PC-9 (cell line): ENCODE measurements at regions not wholly inside any gene's neighbourhood (a gene's known extent, or its start where the extent isn't known, plus 50 kb on each side); places are given as distances from the start of the nearest gene placed in this dataset.

Source experiments
- BruUV-seq: library from RNA; stranded (reverse); fragments of 400-500 nt; replicated peaks from 2 replicates; lab custom pipeline; 2021; lab: Mats Ljungman, UMichigan
- CTCF ChIA-PET: fragments of 300-600 bp; sonication (Branson Sonifier 250); formaldehyde crosslinking; loops from one replicate; lab custom pipeline; 2022; ENCODE audit warnings: antibody characterized with exemption; lab: Charles Lee
- POLR2A ChIA-PET: fragments of 300-600 bp; sonication (Branson Sonifier 250); formaldehyde crosslinking; loops from one replicate; lab custom pipeline; 2022; ENCODE audit warnings: antibody characterized with exemption; ENCODE audit not compliant: unreplicated experiment; lab: Charles Lee
- DNase-seq, 2 experiments: peaks; one replicate each; pipeline versions ENCODE4 v3.0.0 to v3.0.0-alpha.2; 2015 to 2022; ENCODE audit warnings: mixed read lengths in 1 of 2
- H2AFZ ChIP-seq: fragments of 200-600 bp; sonication (generic); 2 replicates; pipeline ENCODE4 v1.8.1; 2017; ENCODE audit warnings: antibody characterized with exemption
- H3F3A ChIP-seq: fragments of 200-600 bp; sonication (generic); 2 replicates; pipeline ENCODE4 v1.8.1; 2017; ENCODE audit warnings: antibody characterized with exemption, mild to moderate bottlenecking, low read depth; ENCODE audit not compliant: insufficient read depth
- H3K27ac ChIP-seq: fragments of 200-600 bp; sonication (generic); 2 replicates; pipeline ENCODE4 v1.6.1; 2016; ENCODE audit warnings: mixed run types
- H3K27me3 ChIP-seq: fragments of 200-600 bp; sonication (generic); 2 replicates; pipeline ENCODE4 v1.6.1; 2016; ENCODE audit warnings: low read depth, mixed run types; ENCODE audit not compliant: insufficient read depth
- H3K36me3 ChIP-seq: fragments of 200-600 bp; sonication (generic); 2 replicates; pipeline ENCODE4 v1.6.1; 2016; ENCODE audit warnings: low read depth, mixed run types
- H3K4me1 ChIP-seq: fragments of 200-600 bp; sonication (generic); replicated peaks from 2 replicates; pipeline ENCODE4 v1.6.1; 2016; ENCODE audit warnings: mixed run types; ENCODE audit not compliant: insufficient read depth
- H3K4me2 ChIP-seq: fragments of 200-600 bp; sonication (generic); 2 replicates; pipeline ENCODE4 v1.6.1; 2017; ENCODE audit warnings: mixed run types
- H3K4me3 ChIP-seq: fragments of 200-600 bp; sonication (generic); 2 replicates; pipeline ENCODE4 v1.6.1; 2016; ENCODE audit warnings: mixed run types
- H3K79me2 ChIP-seq: fragments of 200-600 bp; sonication (generic); 2 replicates; pipeline ENCODE4 v1.6.1; 2017; ENCODE audit warnings: low read depth, mixed run types
- H3K9me2 ChIP-seq: fragments of 200-600 bp; sonication (generic); 2 replicates; pipeline ENCODE4 v1.8.1; 2017; ENCODE audit warnings: mild to moderate bottlenecking; ENCODE audit not compliant: insufficient read depth
- H3K9me3 ChIP-seq: fragments of 200-600 bp; sonication (generic); 2 replicates; pipeline ENCODE4 v1.8.1; 2016; ENCODE audit warnings: low read depth; ENCODE audit not compliant: insufficient read depth
- H4K20me1 ChIP-seq: fragments of 200-600 bp; sonication (generic); 2 replicates; pipeline ENCODE4 v1.8.1; 2017; ENCODE audit not compliant: insufficient read depth
- CTCF ChIP-seq: fragments of 200-600 bp; sonication (generic); conservative IDR thresholded peaks from 2 replicates; pipeline ENCODE4 v1.6.1; 2017; ENCODE audit warnings: mixed run types, antibody characterized with exemption, mild to moderate bottlenecking, moderate library complexity
- EZH2 ChIP-seq: fragments of 200-600 bp; sonication (generic); IDR thresholded peaks from 2 replicates; pipeline ENCODE4 v1.8.0; 2017; ENCODE audit warnings: antibody characterized with exemption, low read depth
- intact Hi-C: fragments of 100-400 bp; cut with micrococcal nuclease; formaldehyde crosslinking; loops from one replicate; pipeline ENCODE4 v1.10.0; 2022; ENCODE audit not compliant: unreplicated experiment

GRCh38 chr16:8481810-8482209, 108.5 kb downstream of the TMEM114 start:
- H3K4me2 ChIP-seq, result no peak overlapping the region
- BruUV-seq, result no TSS peak
- ChIA-PET CTCF (no interaction called here), POLR2A (interaction anchor here (0.7 kb wide), 1 partner anchor 20 kb away, joined by 8 read pairs; no protein-coding TSS in a partner anchor)
- H3K9me2 ChIP-seq, result no peaks in the 10 kb centered on the region
- H3K36me3 ChIP-seq, result no peaks in the 10 kb centered on the region
- no peaks in the 10 kb centered on the region for H3K9me3 ChIP-seq
- intact Hi-C loops, result no loop called here
- H3F3A ChIP-seq, result no peaks in the 10 kb centered on the region
- no peaks in the 10 kb centered on the region for H4K20me1 ChIP-seq
- H3K79me2 ChIP-seq, result no peaks in the 10 kb centered on the region
- no peak overlapping the region for H2AFZ ChIP-seq
- H3K4me1 ChIP-seq, result no peaks in the 10 kb centered on the region
- H3K4me3 ChIP-seq, result no peak overlapping the region
- H3K27me3 ChIP-seq, result peaks cover 49% of the 10 kb centered on the region
- TF ChIP-seq EZH2, result no peak
- TF ChIP-seq CTCF, result no peak
- DNase-seq, result no peak
- H3K27ac ChIP-seq, result no peak overlapping the region

- no TSS peak for BruUV-seq
- Histone ChIP-seq H3K27me3 (peaks cover 17% of the 10 kb centered on the region; the same call in 1 of the 2 replicates), H3K9me2 (no peaks in the 10 kb centered on the region), H3K9me3 (no peaks in the 10 kb centered on the region), H3F3A (no peaks in the 10 kb centered on the region), H3K4me1 (no peaks in the 10 kb centered on the region), H3K36me3 (no peaks in the 10 kb centered on the region), H3K4me3 (no peak overlapping the region), H2AFZ (no peak overlapping the region), H3K4me2 (no peak overlapping the region), H3K79me2 (no peaks in the 10 kb centered on the region), H3K27ac (no peak overlapping the region), H4K20me1 (no peaks in the 10 kb centered on the region)
- no peak for TF ChIP-seq EZH2
- no peak for TF ChIP-seq CTCF
- no peak for DNase-seq
- POLR2A ChIA-PET, result no interaction called here
- intact Hi-C loops, result no loop called here
- CTCF ChIA-PET, result no interaction called here
Observed at GRCh38 chr16:8476824-8477223, 113.5 kb downstream of the TMEM114 start.

- TF ChIP-seq EZH2 (no peak), CTCF (no peak)
Observed at GRCh38 chr16:8474587-8474986, 115.7 kb downstream of the TMEM114 start.

More at GRCh38 chr16:8474587-8474986, 115.7 kb downstream of the TMEM114 start:
- POLR2A ChIA-PET, result no interaction called here
- H2AFZ ChIP-seq, result no peak overlapping the region
- H3K36me3 ChIP-seq, result no peaks in the 10 kb centered on the region
- intact Hi-C loops, result no loop called here
- H3K79me2 ChIP-seq, result no peaks in the 10 kb centered on the region
- H3K4me2 ChIP-seq, result no peak overlapping the region
- peaks cover 21% of the 10 kb centered on the region; the same call in 1 of the 2 replicates for H3K27me3 ChIP-seq
- no peak overlapping the region for H3K27ac ChIP-seq
- no peak overlapping the region for H3K4me3 ChIP-seq
- no peaks in the 10 kb centered on the region for H3F3A ChIP-seq
- no peaks in the 10 kb centered on the region for H3K9me3 ChIP-seq
- CTCF ChIA-PET, result no interaction called here
- H3K9me2 ChIP-seq, result no peaks in the 10 kb centered on the region
- no peaks in the 10 kb centered on the region for H3K4me1 ChIP-seq
- no peak for DNase-seq
- no peaks in the 10 kb centered on the region for H4K20me1 ChIP-seq
- BruUV-seq, result no TSS peak
